DMS153 treated with DMSO at 0.1 percent for 48 hours (cell line): ENCODE measurements at regions not wholly inside any gene's neighbourhood (a gene's known extent, or its start where the extent isn't known, plus 50 kb on each side); places are given as distances from the start of the nearest gene placed in this dataset.

ENCODE experiments used
- DNase-seq: peaks from one replicate; lab custom pipeline; 2025; ENCODE audit not compliant: unreplicated experiment; lab: John Stamatoyannopoulos, UW

DNA sequence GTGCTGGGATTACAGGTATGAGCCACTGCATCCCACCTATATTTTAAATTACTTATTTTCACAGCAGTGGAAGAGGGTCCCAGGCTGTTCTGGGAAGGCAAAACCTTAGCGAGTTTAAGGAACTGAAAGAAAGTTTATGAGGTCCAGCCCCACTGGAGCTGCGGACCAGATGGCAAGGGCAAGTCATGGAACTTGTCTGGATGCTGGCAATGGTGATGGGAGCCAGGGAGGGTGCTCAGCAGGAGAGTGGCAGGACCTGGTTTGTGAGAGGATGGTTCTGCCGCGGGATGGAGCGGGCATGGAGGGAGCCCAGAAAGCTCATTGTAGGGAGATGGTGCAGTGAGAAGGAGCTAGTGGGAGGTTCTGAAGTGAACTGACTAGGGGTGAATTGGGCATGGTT, 50.6 kb upstream of the SLC45A1 start:
- DNase-seq: no peak

- no peak for DNase-seq
Measured at GRCh38 chr1:8266436-8267165, 51.3 kb upstream of the SLC45A1 start.

DNA sequence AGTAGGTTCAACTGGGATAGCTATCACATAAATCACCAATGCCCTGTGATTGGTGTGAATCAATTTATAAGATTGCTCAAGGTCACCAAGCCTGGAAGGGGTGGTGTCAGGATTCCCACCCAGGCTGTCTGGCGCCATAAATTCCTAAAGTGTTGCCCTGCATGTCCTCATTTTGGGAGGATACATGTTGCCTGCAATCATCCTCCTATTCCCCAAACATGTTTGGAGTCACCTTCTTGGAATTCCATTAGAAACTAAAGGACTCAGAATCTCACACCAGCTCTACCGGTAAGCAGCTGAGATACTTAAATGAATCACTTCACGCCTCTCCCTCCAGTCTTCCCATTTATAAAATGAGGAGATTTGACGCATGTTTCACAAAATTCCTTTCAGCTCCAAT, 54.1 kb upstream of the SLC45A1 start:
- no peak for DNase-seq

DNA sequence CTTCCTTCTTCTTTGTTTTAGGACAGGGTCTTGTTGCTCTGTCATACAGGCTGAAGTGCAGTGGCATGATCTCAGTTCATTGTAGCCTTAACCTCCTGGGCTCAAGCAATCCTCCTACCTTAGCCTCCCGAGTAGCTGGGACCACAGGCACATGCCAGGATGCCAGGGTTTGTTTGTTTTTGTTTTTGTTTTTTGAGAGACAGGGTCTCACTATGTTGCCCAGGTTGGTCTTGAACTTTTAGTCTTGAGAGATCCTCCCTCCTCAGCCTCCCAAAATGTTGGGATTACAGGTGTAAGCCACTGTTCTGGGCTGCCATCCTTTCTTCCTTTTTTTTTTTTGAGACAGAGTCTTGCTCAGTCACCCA, 56.5 kb upstream of the SLC45A1 start:
- no peak for DNase-seq

GRCh38 chr1:8259498-8260290, 58.2 kb upstream of the SLC45A1 start:
- DNase-seq: peak; percentile 90

GRCh38 chr1:8257621-8258020, 60.3 kb upstream of the SLC45A1 start:
- DNase-seq: no peak

DNA sequence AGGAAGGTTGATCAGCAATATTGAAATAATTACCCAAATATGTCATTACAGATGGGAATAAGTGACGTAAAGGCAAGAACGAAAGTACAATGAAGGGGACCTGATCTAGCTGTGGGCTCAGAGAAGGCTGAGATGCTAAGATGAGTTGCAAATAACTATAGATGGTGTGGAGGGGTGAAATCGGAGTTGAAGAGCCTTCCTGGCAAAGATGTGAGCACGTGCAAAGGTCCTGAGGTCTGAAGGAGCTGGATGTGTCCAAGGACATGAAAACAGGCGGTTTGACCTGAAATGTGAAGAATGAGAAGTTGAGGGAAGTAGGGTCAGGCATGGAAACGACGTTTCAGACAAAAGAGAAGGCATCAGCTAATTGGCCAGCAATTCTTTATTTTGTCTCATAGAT, 61.6 kb upstream of the SLC45A1 start:
- DNase-seq: no peak

- DNase-seq: no peak
Measured at GRCh38 chr1:8255712-8256111, 62.2 kb upstream of the SLC45A1 start.

GRCh38 chr1:8252266-8252951, 65.5 kb upstream of the SLC45A1 start:
- no peak for DNase-seq

DNA sequence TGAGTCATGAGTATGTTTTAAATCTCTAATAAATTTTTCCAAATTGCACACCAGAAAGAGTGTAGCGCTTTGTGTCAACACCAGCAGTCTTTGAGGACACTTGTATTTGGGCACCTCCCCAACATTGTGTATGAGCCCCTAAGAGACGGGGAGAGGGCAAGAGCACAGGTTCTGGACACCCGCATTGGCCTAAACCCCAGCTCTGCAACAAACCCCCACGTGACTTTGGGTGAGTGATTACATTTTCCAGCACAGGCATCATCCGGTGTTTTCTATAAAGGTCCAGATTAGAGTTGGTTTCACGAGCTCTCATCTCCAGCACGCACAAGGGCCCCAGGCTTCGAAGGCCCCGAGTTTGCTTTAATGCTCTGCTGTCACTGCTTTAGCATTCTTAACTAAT, 66.3 kb upstream of the SLC45A1 start:
- DNase-seq: no peak

- DNase-seq: no peak
Measured at GRCh38 chr1:8249838-8250237, 68.1 kb upstream of the SLC45A1 start.

DNA sequence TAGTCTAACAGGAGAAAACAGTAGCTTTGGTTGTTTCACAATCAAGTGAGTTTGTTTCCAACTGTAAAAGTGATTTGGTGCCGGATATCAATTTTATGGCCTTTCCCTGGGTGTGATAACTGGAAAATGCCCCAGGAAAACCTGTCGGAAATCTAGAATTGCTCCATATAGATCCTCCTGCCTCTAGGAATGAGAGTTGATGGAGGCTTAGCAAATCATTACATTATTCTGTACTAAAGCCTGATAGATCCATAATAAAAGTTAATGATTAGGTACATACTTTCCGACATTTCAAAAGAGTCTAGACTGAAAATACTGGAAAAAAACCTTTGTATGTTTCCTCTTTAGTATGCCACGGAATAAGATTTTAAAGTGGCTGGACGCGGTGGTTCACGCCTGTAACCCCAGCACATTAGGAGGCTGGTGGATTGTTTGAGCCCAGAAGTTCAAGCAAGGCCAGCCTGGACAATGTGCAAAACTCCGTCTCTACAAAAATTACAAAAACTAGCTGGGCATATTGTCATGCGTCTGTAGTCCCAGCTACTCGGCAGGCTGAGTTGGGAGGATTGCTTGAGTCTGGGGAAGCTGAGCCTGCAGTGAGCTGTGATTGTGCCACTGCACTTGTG, 70.0 kb upstream of the SLC45A1 start:
- no peak for DNase-seq

DNA sequence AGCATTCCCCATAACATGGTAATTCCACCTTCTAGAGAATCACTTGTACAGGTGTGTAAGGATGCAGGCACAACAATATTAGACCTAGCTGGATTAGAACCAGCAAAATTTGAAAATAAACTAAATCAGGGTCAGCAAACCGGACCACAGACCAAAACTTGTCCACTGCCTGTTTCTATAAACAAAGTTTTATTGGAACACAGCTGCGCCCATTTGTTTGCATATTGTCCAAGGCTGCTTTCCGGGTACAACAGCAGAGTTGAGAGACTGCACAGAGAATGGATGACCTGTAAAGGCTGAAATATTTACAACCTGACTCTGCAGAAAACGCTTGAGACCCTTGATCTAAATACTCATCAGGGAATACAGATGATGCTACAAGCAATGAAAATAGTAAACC, 73.6 kb upstream of the SLC45A1 start:
- no peak for DNase-seq

DNA sequence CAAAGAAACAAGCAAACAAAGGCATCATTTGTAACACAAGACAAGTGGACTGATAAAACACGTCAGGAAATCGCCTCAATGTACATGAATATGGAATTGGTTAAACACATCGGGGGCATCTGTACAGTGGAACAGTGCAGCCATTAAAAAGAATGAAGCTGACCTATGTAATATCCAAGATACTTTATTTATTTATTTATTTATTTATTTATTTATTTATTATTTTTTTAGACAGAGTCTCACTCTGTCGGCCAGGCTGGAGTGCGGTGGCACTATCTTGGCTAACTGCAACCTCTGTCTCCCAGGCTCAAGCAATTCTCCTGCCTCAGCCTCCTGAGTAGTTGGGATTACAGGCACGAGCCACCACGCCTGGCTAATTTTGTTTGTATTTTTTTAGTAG, 75.4 kb upstream of the SLC45A1 start:
- DNase-seq: no peak

- DNase-seq: no peak
Measured at GRCh38 chr1:8241417-8242014, 76.4 kb upstream of the SLC45A1 start.

GRCh38 chr1:8239306-8240023, 78.4 kb upstream of the SLC45A1 start:
- DNase-seq: no peak

DNA sequence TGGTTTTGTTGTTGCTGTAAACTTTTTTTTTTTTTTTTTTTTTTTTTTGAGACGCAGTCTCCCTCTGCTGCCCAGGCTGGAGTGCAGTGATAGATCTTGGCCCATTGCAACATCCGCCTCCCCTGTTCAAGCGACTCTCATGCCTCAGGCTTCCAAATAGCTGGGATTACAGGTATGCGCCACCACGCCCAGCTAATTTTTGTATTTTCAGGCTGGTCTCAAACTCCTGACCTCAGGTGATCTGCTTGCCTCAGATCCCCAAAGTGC, 78.9 kb upstream of the SLC45A1 start:
- peak; percentile 55 for DNase-seq

- DNase-seq: peak; percentile 78
Measured at GRCh38 chr1:8238141-8239038, 79.5 kb upstream of the SLC45A1 start.

DNA sequence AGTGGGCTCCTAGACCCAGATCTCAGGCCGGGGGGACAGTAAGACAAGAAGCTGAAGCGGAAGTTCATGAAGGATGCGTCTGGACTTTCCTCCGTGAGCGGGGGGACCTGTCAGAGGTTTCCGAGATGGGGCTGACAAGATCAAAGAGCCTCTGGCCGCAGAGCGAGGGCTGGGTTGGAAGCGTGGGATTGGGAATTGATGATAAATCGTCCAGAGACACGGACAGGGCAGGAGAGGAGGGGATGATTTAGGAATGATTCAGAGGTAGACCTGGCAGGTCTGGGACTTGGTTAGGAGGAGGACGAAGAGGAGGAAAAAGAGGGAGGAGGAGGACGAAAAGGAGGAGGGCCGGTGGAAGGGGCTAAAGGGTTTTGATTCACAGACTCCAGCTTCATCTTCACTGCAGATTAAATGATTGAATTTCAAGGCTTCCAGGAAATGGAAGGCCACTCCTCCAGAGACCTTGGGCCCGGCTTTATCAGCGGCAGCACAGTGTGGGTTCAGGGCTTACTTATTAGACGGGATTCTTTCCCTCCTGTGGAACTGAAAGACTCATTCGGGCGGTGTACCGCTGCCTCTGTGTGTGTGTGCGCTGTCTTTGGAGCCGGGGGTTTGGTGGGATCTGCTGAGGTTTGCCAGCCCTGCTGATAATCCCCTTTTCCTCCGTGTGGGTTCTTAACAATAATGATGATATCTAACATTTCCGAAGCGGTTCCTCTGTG, 85.7 kb upstream of the SLC45A1 start:
- DNase-seq: no peak
